ENCODE measurements at regions not wholly inside any gene's neighbourhood (a gene's known extent, or its start where the extent isn't known, plus 50 kb on each side); places are given as distances from the start of the nearest gene placed in this dataset.

GRCh38 chr1:199774433-199775089 is 252.9 kb upstream of the NR5A2 start:
- no peak for DNase-seq

GRCh38 chr1:199776768-199777497 is 250.6 kb upstream of the NR5A2 start:
- no peak for DNase-seq

- no peak for DNase-seq
Measured at GRCh38 chr1:199778324-199778955, 249.1 kb upstream of the NR5A2 start.

- no peak for DNase-seq
Measured at GRCh38 chr1:199780091-199780490, 247.4 kb upstream of the NR5A2 start.

GRCh38 chr1:199780948-199781670 is 246.4 kb upstream of the NR5A2 start:
- no peak for DNase-seq

GRCh38 chr1:199784138-199784895 is 243.2 kb upstream of the NR5A2 start:
- no peak for DNase-seq

- DNase-seq = no peak
Measured at GRCh38 chr1:199786695-199787094, 240.8 kb upstream of the NR5A2 start.

GRCh38 chr1:199789141-199789540 is 238.4 kb upstream of the NR5A2 start:
- DNase-seq = no peak

- no peak for DNase-seq
Measured at GRCh38 chr1:199791495-199791894, 236.0 kb upstream of the NR5A2 start.

GRCh38 chr1:199792874-199793273 is 234.6 kb upstream of the NR5A2 start:
- no peak for DNase-seq

GRCh38 chr1:199794105-199794863 is 233.2 kb upstream of the NR5A2 start:
- DNase-seq = no peak

- no peak for DNase-seq
Measured at GRCh38 chr1:199799116-199799515, 228.4 kb upstream of the NR5A2 start.

GRCh38 chr1:199804526-199804925 is 223.0 kb upstream of the NR5A2 start:
- no peak for DNase-seq

GRCh38 chr1:199808110-199808870 is 219.2 kb upstream of the NR5A2 start:
- DNase-seq = no peak

- DNase-seq = no peak
Measured at GRCh38 chr1:199809311-199809710, 218.2 kb upstream of the NR5A2 start.

- no peak for DNase-seq
Measured at GRCh38 chr1:199811163-199811562, 216.3 kb upstream of the NR5A2 start.

GRCh38 chr1:199813198-199813597 is 214.3 kb upstream of the NR5A2 start:
- no peak for DNase-seq

- no peak for DNase-seq
Measured at GRCh38 chr1:199815947-199816346, 211.6 kb upstream of the NR5A2 start.

- DNase-seq = no peak
Measured at GRCh38 chr1:199817266-199817665, 210.2 kb upstream of the NR5A2 start.
